ENCODE measurements at regions not wholly inside any gene's neighbourhood (a gene's known extent, or its start where the extent isn't known, plus 50 kb on each side); places are given as distances from the start of the nearest gene placed in this dataset.
"Not testable (repeated sequence)": the region's sequence is repeated elsewhere in the genome, so short reads cannot be mapped to it uniquely, and the experiment has no call there.

GRCh38 chr1:146863799-146864319 is 74.3 kb upstream of the NBPF12 start:
- TF ChIP-seq EZH2 (IDR thresholded peaks at IDR 0.05; ENCODE audit: borderline replicate concordance, low read length); CTCF (conservative IDR thresholded peaks at IDR 0.05 in 1 of 2, IDR thresholded peaks at IDR 0.05 in 1 of 2; ENCODE audit: extremely low read depth in 1 of 2, insufficient read depth in 1 of 2, low read depth in 1 of 2, low read length in 2 of 2): not testable (repeated sequence)
